Peyer's patch (tissue), 4 donors: ENCODE measurements at regions not wholly inside any gene's neighbourhood (a gene's known extent, or its start where the extent isn't known, plus 50 kb on each side); places are given as distances from the start of the nearest gene placed in this dataset.

Experiments
- DNase-seq, 3 donors: peaks; one replicate each; pipeline ENCODE4 v3.0.0-alpha.2; 2017 to 2019
- H3K27ac ChIP-seq, 4 donors: fragments of 200-600 bp; sonication (generic); one replicate each; pipeline ENCODE4 v1.5.1; 2016 to 2019
- H3K27me3 ChIP-seq, 2 donors: fragments of 200-600 bp; sonication (generic); one replicate each; pipeline ENCODE4 v1.5.1; 2019
- H3K36me3 ChIP-seq, 3 donors: fragments of 200-600 bp; sonication (generic); one replicate each; pipeline ENCODE4 v1.5.1; 2016 to 2019
- H3K4me1 ChIP-seq, 4 donors: fragments of 200-600 bp; sonication (generic); one replicate each; pipeline ENCODE4 v1.5.1; 2016 to 2019
- H3K4me3 ChIP-seq, 4 donors: fragments of 200-600 bp; sonication (generic); 1 replicate in 3 of 4; 2 replicates in 1 of 4; pipeline ENCODE4 v1.5.1; 2016 to 2019; ENCODE audit warnings: mild to moderate bottlenecking in 1 of 4
- H3K9me3 ChIP-seq, 4 donors: fragments of 200-600 bp; sonication (generic); one replicate each; pipeline ENCODE4 v1.5.1; 2016 to 2019; ENCODE audit warnings: mild to moderate bottlenecking in 1 of 4
- CTCF ChIP-seq, 6 experiments: fragments of 450-650 bp in 4 of 6; fragments of 200-600 bp in 2 of 6; sonication (generic) in 1 of 6; IDR thresholded peaks; one replicate each; pipeline ENCODE4 v1.5.1; 2017 to 2019; ENCODE audit warnings: antibody characterized with exemption in 6 of 6, mild to moderate bottlenecking in 3 of 6, moderate library complexity in 1 of 6
- POLR2A ChIP-seq, 2 donors: fragments of 450-650 bp; IDR thresholded peaks; one replicate each; pipeline ENCODE4 v1.5.1; 2017; ENCODE audit warnings: antibody characterized with exemption in 2 of 2, mild to moderate bottlenecking in 2 of 2, moderate library complexity in 2 of 2

GRCh38 chr4:83833920-83834319 lies 298.0 kb downstream of the GPAT3 start:
- Histone ChIP-seq H3K4me1 (no peaks in the 10 kb centered on the region), H3K4me3 (no peak overlapping the region), H3K27ac (no peak overlapping the region), H3K36me3 (no peaks in the 10 kb centered on the region), H3K9me3 (no peaks in the 10 kb centered on the region), H3K27me3 (no peaks in the 10 kb centered on the region)
- DNase-seq, result no peak
- no peak for TF ChIP-seq POLR2A (IDR thresholded peaks at IDR 0.05)
- TF ChIP-seq CTCF (IDR thresholded peaks at IDR 0.05), result no peak

DNA sequence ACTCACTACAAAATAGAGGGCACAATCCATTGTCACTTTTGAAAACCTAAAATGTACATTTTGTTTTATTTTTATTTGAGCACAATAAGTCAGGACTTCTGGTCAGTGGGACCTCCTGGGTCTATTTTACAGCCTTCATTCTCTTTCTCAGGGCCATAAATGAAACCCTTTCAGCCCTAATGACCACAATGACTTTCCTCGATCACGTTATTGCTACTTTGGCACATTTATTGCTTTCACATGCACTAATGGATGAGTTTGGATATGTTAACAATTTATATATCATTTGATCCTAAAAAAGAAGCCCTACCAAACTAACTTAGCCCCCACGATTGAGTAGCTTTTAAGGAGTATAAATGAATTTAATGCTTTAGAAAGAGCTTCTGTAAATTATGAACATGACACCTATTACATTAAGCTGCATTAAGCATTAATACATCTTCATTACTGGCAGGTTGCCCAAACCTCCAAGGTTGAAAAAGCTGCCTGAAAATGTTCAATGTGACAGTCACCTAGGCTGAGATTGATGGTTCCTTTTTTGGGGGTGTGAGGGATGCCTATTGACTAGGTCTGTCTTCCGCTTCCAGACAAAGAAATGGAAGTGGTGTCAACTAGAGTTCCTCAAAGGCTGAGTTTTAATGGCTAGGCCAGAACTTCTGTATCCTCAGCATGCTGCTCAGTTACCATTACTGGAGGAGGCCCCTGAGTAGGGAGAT lies 296.4 kb downstream of the GPAT3 start:
- Histone ChIP-seq H3K9me3 (no peaks in the 10 kb centered on the region), H3K4me1 (no peaks in the 10 kb centered on the region), H3K36me3 (no peaks in the 10 kb centered on the region), H3K4me3 (no peak overlapping the region), H3K27me3 (no peaks in the 10 kb centered on the region), H3K27ac (no peak overlapping the region)
- TF ChIP-seq POLR2A (IDR thresholded peaks at IDR 0.05), result no peak
- TF ChIP-seq CTCF (IDR thresholded peaks at IDR 0.05), result no peak
- DNase-seq, result no peak

DNA sequence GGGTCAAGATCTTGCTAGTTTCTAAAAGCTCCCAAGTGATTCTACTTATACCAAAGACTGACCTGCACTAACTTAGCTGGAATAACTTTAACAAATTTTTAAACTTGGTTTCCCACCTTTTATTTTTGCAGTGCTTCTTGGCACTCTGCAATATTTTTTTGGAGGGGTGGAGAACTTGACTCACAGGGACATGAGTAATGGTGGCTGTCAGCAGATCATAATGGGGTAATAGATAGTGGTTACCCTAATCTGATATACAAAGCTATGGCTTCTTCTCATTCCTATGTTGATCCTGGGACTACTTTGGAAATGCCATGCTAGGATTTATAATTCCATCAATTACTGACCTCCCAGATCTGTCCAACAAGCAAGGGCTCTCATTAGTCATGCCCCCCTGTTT lies 295.7 kb downstream of the GPAT3 start:
- Histone ChIP-seq H3K27ac (no peak overlapping the region), H3K4me1 (no peaks in the 10 kb centered on the region), H3K4me3 (no peak overlapping the region), H3K9me3 (no peaks in the 10 kb centered on the region), H3K27me3 (no peaks in the 10 kb centered on the region), H3K36me3 (no peaks in the 10 kb centered on the region)
- no peak for DNase-seq
- TF ChIP-seq CTCF (IDR thresholded peaks at IDR 0.05) (no peak), POLR2A (IDR thresholded peaks at IDR 0.05) (no peak)

GRCh38 chr4:83830138-83830888 lies 294.4 kb downstream of the GPAT3 start:
- Histone ChIP-seq H3K4me1 (no peaks in the 10 kb centered on the region), H3K27ac (no peak overlapping the region), H3K9me3 (no peaks in the 10 kb centered on the region), H3K27me3 (no peaks in the 10 kb centered on the region), H3K4me3 (no peak overlapping the region), H3K36me3 (no peaks in the 10 kb centered on the region)
- TF ChIP-seq POLR2A (IDR thresholded peaks at IDR 0.05) (no peak), CTCF (IDR thresholded peaks at IDR 0.05) (no peak)
- DNase-seq, result no peak

DNA sequence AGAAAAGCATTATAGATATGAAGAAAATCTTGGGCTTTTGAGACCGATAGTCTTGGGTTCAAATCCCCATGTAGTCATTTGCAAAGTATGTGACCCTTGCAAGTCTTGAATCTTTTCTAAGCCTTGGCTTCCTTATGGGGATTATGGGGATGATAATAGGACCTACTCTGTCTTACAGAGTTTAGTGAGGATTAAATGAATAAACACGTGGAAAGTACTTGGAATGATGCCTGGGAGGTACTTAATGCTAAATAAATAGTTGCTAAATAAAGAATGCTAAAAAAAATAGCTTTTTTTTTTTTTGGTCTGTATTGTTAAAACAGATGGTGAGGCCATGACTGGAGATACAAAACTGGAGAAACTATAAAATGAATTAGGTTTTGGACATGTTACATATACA lies 292.7 kb downstream of the GPAT3 start:
- H3K9me3 ChIP-seq, result no peaks in the 10 kb centered on the region
- H3K27me3 ChIP-seq, result no peaks in the 10 kb centered on the region
- DNase-seq, result no peak
- H3K27ac ChIP-seq, result no peak overlapping the region
- H3K4me1 ChIP-seq, result no peaks in the 10 kb centered on the region
- no peak for TF ChIP-seq CTCF (IDR thresholded peaks at IDR 0.05)
- no peak for TF ChIP-seq POLR2A (IDR thresholded peaks at IDR 0.05)
- H3K36me3 ChIP-seq, result no peaks in the 10 kb centered on the region
- no peak overlapping the region for H3K4me3 ChIP-seq
